ENCODE measurements at regions not wholly inside any gene's neighbourhood (a gene's known extent, or its start where the extent isn't known, plus 50 kb on each side); places are given as distances from the start of the nearest gene placed in this dataset.
"Not testable (repeated sequence)": the region's sequence is repeated elsewhere in the genome, so short reads cannot be mapped to it uniquely, and the experiment has no call there.

DNA sequence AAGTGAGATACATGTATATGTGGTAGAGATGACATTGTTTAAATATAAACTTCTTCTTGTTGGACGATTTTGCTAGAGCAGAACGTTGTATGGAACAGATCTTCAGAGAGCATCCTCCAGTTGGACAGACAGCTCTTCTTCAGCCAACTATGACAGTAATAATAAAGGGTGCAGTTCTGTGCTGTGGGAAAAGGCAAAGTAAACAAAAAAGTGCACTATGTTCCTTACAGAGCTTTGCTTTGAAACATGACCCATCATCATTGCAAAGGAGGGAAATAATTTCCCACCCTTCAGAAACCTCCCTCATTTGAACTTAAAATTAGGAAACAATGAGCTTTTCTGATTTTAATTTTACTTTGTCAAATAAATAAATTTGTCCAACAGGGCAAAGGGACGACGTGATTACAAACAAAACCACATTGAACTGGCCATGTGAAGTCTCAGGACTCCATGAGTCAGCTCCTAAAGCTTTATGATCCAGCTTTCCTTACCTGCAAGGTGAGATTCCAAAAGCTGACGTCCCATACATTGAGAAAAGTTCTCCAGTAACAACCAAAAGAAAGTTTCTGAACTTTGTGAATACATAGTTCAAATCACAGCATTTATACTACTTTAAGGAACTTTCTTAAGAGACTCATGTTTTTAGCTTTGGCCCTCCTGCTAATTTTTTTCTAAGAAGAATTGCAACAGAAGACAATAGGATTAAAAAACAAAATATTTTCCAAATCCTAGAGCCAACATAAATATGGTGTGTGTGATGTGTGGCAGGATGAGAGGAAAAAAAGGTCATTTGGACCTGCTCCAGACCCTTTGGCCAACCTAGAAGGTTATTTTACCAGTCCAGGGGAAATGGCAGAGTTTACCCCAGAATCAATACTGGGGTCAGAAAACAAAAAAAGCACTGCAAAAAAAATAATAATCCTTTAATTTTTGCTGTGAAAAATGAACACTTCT lies 565.4 kb upstream of the NRP1 start:
- no peak for DNase-seq (ENCODE audit: low read depth)

DNA sequence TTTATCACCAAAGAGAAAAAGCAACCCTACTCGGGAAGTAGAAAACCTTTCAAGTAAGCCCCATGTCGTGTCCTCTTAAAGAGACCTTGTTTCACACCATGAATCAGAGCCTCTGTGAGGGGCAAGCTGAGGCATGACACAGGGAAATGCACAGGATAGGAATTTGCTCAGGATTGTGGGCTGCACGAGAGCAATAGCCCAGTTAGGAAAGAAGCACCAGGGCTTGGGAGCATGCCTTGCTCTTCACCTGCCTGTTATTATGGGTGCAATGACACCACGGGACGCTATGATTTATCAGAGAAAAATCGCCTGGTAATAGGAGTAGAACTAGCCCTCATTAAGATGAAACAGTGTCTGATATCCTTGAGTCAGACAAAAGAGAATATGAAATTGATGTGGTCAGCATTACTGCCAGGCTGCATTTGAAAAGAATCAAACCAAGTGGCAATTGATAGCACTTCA lies 562.9 kb upstream of the NRP1 start:
- no peak for DNase-seq (ENCODE audit: low read depth)

DNA sequence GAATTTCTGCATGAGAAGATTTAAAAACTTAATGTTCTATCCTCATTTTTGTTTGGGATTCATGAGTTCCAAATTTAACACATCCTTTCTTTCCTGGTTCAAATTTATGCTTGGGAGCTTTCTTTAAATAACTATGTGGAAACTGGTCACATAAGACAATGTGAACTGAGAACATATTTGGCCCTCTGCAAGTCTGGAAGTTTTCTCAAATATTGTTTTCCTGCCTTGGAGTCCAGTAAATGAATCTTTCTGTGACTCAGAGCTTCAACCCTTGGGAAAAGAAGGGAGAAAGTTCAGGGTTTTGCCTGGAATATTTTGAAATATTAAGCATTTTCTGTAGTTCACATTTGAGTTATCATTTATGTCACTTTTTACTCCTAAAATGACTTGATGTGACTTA lies 559.0 kb upstream of the NRP1 start:
- no peak for DNase-seq (ENCODE audit: low read depth)

DNA sequence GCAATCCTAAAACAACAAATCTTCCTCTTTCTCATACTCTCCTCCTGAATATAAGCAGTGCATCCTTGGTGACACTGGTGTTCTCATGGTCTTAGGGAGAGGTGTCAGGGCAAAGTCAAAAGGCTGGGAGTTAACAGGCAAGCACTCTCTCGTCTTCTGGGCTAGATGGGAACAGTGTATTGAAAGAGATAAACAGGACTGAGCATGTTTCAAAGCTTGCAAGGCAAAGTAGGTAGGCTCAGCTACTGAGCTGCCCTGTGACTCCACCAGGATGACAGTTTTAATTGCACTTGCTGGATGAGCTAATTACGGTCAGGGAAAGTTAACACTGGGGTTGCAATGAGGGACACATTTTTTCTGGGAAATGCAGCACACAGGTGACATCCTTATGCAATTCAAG lies 554.9 kb upstream of the NRP1 start:
- no peak for DNase-seq (ENCODE audit: low read depth)

DNA sequence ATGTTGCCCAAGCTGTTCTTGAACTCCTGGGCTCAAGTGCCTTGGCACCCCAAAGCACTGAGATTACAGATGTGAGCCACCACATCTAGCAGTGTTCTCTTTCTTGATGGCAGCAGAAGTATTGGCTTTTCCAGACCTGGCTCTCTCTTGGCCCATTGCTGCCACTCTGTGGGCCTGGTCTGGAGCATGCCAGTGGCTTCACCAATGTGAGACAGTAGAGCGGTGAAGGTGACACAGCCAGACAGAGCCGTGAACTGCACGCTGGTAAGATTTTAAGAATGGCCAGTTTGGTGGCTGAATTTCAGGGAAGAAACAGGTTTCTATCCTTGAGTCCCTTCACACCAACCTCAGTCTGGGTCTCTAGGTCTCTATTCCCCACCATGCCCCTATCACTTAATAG lies 552.7 kb upstream of the NRP1 start:
- no peak for DNase-seq (ENCODE audit: low read depth)

DNA sequence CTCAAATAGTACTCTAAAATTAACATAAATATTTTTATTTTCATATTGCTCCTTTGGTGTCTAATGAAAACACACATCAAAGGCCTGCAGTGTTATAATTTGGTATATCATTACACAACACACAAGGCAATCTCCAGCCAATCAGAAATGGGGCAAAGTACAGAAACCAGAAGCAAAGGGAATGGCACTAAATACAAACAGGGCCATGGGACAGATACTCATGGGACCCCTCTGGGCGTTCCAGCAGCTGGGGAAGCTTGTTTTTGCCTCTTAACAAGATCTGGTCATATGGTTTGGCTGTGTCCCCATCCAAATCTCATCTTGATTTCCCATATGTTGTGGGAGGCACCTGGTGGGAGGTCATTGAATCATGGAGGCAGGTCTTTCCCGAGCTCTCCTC lies 551.8 kb upstream of the NRP1 start:
- no peak for DNase-seq (ENCODE audit: low read depth)

DNA sequence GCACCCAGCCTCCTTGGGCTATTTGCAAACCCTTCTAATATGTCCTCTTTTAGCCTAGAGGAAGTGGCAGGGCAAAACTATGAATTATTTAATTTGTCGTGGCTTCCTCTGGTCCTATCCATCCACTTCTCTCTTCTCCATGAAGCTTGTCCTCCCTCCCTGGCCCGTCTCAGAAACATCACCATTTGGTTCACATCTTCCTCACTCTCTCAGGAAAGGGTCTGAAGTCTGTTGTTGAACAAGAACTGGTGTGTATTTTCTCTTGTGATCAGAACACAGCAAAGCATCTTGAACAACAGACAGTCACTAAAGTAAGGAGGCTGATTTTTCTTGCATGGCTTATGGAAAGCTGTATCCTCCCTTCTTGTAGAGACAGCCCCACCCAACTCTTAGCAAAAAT lies 550.1 kb upstream of the NRP1 start:
- no peak for DNase-seq (ENCODE audit: low read depth)

DNA sequence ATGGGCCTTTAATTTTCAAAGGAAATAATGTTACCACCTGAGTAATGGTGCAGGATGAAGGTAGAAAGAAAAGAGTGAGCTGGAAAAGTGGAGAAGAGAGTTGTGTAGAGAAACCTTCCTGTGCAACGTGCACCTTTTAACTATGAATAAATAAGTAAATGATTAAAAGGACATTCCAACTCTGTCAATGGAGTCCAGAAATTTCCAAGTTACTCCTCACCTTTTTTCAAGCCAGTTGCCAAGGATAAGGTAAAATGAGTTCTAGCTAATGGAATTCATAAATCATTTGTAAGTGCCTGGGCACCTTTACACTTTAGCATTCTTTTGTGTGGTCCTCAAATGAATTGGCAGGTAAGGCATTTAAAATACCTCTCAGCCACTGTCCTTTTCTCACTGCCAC lies 549.4 kb upstream of the NRP1 start:
- no peak for DNase-seq (ENCODE audit: low read depth)

DNA sequence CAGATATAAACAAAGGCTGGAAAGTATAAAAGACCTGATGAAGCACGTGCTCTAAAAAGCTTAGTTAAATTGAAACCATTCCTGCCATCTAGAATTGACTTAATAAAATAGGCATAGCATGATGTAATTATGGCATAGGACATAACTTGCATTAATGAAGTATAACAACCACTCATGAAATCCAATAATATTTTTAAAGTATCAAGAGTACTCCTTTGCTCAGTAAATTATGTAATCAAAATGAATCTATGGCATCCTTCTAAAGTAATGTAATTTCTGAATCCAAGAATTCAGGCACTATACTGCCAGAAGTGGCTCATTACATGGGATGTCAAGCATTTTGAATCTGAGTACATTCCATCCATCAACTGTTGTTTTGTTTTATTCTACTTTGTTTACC lies 548.5 kb upstream of the NRP1 start:
- no peak for DNase-seq (ENCODE audit: low read depth)

DNA sequence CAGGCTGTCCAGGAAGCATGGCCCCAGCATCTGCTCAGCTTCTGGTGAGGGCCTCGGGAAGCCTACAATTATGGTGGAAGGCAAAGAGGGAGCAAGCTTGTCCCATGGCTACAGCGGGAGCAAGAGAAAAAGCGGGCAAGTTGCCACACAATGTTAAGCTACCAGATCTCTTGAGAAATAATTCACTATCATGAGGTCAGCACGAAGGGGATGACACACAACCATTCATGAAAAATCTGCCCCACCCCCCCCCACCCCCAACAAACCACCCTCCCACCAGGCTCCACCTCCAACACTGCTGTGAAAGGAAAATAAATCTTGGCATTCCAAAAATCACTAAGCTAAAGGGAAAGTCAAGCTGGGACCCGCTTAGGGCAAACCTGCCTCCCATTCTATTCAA lies 545.8 kb upstream of the NRP1 start:
- DNase-seq (ENCODE audit: low read depth): no peak

DNA sequence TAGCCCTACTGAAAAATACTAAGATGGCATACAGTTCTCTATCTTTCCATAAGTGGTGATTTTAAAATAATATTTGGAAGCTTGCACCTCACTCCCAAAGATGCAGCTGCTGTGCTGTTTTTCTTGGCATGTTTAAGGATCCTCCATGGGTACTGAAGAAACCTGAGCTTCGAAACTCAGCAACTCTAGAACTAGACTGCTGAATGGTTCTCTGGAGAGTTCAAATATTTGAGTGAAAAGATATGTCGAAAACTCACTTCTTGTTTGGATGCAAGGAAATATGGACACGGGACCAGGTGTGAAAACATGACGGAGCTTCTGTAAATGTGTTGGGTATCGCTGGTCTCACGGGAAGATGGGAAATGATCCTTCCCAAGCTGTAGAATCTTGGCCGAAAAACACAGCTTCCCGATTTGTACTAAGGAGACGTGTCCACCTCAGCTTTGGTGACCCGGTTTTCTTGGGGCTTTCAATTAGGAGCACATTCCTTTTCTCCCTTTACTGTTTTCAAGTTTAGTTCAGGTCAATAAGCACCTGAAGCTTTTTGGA lies 543.8 kb upstream of the NRP1 start:
- no peak for DNase-seq (ENCODE audit: low read depth)

DNA sequence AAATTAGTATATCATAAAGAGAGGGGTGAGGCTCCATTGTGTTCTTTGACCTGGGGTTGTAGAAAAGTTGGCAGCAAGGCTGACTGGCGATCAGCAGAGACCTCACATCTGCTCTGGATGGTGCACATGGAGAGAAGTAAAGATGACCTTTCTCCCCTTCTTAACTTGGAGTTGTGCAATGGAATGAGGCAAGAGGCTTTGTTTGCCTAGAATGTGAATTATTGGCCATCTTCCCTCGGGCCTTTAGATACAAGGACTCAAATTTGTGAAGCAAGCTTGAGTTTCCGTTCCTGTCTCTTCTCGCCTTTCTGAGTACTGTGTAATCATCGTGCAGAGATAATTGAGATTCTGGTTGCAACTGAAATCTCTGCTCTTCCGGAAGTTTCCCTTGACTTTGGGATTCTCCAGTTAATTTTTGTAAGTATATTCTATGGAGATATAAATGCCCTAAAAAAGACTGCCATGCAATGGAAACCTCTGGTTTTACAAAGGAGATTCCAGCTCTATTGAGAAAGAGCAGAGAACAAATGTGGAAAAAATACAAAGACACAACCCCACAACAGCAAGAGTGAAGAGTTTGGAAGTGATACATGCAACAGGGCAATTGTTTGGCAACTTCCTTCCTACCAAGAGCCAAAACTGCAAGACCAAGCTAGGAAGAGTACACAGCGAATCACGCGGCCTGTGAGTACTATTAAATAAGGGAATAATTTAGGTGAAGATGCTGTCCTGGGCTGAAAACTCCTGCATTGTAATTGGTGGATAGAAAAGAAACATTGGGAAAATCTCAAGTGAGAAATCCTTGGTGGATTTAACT lies 542.3 kb upstream of the NRP1 start:
- no peak for DNase-seq (ENCODE audit: low read depth)

DNA sequence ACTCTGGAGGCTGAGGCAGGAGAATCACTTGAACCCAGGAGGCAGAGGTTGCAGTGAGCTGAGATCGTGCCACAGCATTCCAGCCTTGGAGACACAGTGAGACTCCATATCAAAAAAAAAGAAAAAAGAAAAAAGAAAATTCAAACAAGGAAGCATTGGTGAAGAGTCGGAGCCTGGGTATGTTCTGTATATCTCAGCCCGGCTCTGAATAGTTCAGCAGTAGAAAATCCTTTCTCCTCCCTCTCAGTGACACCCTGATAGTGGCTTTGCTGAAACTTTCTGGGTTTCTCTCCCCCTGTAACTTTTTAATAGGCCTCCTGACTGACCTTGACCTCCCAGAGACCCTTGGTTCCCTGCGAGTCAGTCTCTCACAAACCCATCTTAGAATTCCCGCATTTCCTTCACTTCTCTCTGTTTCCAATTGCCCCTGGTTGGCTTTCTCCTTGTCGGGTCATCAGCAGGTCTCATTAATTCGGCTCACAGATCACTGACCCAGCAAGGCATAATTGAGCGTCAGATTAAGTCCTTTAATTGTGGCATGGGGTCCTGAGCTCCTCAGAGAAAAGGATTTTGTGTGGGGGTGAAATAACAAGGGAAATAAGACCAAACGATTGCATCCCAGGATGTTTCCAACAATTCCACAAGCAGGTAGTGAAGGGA lies 541.6 kb upstream of the NRP1 start:
- no peak for DNase-seq (ENCODE audit: low read depth)

DNA sequence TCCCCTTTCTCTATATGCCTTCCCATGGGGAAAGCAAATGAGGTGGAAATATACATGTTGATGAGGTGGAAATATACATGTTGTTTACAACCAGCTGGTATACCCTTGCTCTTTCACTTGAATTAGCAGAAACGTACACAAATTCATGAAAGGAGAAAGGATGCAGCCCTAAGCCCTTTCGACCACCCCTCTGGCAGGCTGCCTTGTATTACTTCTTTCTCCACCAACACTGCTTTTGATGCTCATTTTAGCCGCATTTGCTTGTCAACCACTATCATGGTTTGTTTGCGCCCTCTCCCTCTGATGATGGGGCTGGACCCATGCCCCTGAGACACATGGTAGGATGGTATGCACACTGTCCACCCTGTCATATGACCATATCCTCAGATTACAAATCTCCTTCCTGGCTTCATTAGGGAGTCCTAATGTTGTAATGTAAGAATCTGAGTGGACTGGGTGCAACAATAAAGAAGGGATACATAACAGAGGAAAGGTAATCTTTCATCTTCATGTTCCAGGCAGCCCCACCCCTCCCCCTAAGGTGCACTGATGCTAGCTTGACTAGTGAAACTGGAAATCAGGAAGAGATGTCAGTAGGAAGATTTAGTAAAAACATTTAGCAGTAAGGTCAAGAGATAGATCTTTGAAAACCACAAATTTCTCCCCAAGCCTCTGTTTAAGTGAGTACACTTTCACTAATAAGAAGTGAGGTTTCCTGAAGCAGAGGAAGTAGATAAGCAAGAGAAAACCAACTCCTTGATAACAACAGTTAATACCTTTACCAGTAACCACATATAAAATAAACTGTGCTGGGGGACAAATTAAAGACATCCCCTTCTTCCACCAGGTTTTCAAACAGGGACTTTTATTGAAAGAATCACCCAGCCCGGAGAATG lies 536.8 kb upstream of the NRP1 start:
- no peak for DNase-seq (ENCODE audit: low read depth)

DNA sequence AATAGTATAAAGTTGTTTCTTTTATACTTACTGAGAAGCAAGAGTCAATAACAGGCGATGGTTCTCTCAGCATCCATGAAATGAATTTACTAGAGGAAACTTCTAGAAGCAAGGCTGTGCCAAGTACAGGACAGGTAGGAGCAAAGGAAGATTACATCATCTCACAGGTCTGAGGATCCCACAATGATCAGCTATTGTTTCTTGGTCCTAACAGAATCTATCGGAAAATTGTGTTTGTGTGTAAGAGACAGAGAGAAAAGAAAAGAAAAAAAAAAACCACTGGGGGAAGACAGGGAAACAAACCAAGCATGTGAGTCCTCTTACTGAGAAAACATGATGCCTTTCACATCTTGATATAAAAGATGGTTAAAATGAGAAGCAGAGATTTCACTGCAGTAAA lies 535.0 kb upstream of the NRP1 start:
- no peak for DNase-seq (ENCODE audit: low read depth)

DNA sequence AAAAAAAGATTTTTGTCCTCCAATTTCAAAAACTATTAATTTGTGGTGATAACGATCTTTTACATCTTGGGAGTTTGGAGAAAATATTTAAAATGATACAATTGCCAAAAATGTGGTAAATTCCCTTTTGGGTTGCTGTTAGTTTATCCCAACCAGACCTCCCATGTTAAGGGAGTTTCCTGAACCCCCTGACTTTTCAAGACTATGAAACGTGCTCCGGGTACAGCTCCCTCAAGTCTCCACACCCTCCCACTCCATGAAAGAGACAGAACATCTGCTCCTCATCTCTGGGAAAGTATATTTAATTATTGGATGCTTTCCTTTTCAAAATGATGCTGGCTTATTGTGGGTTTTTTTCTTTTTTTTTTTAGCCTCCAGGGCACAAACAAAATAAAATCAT lies 534.6 kb upstream of the NRP1 start:
- no peak for DNase-seq (ENCODE audit: low read depth)

DNA sequence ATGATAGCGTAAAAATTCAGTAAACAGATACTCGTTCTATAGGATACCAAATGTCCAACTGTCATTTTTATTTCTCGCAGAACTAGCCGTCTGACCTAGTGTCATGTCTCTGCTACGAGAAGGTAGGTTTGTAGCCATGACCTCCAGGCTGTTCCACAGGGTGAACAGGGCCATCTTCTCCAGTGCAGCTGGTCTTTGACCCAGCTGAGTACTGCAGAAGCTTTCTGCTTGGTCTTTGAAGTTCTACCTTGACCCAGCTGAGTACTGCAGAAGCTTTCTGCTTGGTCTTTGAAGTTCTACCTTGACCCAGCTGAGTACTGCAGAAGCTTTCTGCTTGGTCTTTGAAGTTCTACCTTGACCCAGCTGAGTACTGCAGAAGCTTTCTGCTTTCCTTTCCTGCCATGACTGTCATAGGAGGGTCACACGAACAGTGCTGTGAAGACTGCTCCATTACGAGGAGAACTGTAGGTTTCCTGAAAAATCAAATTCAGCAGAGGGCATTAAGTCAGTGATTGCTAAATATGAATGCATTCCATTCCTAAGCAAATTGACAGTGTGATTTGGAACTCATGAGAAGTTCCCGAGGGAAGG lies 532.8 kb upstream of the NRP1 start:
- not testable (repeated sequence) for DNase-seq (ENCODE audit: low read depth)

DNA sequence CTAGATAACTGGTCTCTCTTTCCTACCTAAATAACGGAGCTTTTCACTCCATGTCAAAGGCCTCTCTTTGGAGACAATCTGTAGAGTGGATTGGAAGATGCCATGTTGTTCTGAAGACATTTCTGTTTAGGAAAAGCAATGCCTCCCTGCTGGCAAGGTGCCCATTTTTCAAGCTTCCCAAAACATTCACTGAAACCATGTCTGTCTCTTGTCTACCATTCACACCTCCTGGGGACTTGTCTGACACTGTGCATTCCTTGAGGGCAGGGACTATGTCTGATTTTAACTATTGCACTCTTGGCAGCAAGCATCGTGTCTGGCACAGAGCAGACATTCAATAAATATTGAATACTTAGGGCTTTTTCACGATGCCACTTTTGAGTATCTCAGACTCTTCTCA lies 528.9 kb upstream of the NRP1 start:
- DNase-seq (ENCODE audit: low read depth): no peak

DNA sequence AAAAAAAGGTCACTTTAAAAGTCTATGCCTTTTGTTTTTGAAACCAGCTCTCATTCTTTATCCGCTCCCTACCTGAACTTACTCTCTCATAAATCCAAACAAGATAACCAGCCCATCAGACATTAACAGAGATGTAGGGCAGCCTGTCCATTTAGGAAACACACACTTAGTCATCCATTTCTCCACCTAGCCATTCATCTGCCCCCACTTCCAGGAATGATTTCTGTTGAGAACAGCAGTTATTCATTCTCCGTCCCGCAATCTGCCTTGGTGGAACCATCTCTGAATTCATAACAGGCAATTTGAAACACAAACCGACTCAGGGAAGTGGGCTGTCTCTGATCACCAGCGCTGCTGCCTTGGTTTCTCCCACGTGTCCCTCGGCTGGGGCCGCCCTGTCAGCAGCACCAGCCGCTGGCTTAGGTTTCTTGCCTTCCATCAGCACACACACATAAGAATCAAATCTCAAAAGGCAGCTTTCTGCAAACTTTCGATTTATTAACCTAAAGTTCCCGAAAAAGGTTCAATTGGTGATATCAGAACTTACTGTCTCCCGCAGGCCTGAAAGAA lies 528.2 kb upstream of the NRP1 start:
- DNase-seq (ENCODE audit: low read depth): no peak

DNA sequence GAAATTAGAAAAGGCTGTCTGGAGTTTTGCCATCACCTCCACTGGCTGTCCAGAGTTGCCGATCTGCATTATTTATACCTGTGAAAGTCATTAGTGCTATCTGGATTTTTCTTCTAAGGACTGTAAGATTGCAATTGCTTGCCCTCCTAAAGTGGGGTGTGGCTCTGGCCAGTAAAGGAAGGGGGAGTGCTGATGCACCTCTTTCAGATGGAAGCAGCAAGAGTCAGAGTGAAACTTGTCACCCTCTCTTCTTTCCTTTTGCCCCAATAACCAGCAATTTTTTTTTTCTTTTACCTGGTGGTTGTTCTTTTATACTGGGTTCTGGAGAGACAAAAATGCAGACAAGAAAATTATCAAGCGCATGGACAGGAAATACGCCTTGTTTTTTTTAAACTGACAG lies 527.4 kb upstream of the NRP1 start:
- no peak for DNase-seq (ENCODE audit: low read depth)
